T-cell (primary cell): ENCODE measurements at regions not wholly inside any gene's neighbourhood (a gene's known extent, or its start where the extent isn't known, plus 50 kb on each side); places are given as distances from the start of the nearest gene placed in this dataset.

Source experiments
- ATAC-seq, 4 experiments: fragments of 200-7000 bp in 3 of 4; fragments of 150-1000 bp in 1 of 4; cut with Tn5 transposase; replicated peaks in 1 of 4; 1 replicate in 3 of 4; 2 replicates in 1 of 4; pipeline ENCODE4 v1.10.0; 2021; ENCODE audit warnings: moderate library complexity in 3 of 4, mild to moderate bottlenecking in 2 of 4, moderate number of reproducible peaks in 1 of 4
- CTCF ChIA-PET, 2 donors: fragments of 300-600 bp; sonication (Branson Sonifier 250); formaldehyde crosslinking; loops; one replicate each; lab custom pipeline; 2022; ENCODE audit warnings: antibody characterized with exemption in 2 of 2; lab: Charles Lee
- POLR2A ChIA-PET, 2 donors: fragments of 300-600 bp; sonication (Branson Sonifier 250); formaldehyde crosslinking; loops; one replicate each; lab custom pipeline; 2022; ENCODE audit warnings: antibody characterized with exemption in 2 of 2; lab: Charles Lee
- DNase-seq, 35 experiments: peaks; one replicate each; pipeline versions ENCODE4 v3.0.0 to v3.0.0-alpha.2; 2013 to 2023
- H3K27ac ChIP-seq: one replicate; pipeline ENCODE4 v1.5.1; 2013; ENCODE audit warnings: low read length
- H3K27me3 ChIP-seq, 2 experiments: replicated peaks in 1 of 2; 1 replicate in 1 of 2; 2 replicates in 1 of 2; pipeline versions ENCODE4 v1.6.1 to v1.7.0; 2013; ENCODE audit warnings: low read length in 1 of 2, mixed read lengths in 1 of 2; ENCODE audit not compliant: control insufficient read depth in 2 of 2, insufficient read depth in 2 of 2; ENCODE audit errors: extremely low read depth in 1 of 2
- H3K36me3 ChIP-seq, 2 donors: 1 replicate in 1 of 2; 2 replicates in 1 of 2; pipeline versions ENCODE4 v1.6.1 to v1.7.0; 2013; ENCODE audit warnings: low read length in 1 of 2; ENCODE audit not compliant: control insufficient read depth in 2 of 2, insufficient read depth in 1 of 2; ENCODE audit errors: extremely low read depth in 1 of 2
- H3K4me1 ChIP-seq, 2 experiments: 1 replicate in 1 of 2; 2 replicates in 1 of 2; pipeline versions ENCODE4 v1.6.1 to v1.7.0; 2013; ENCODE audit warnings: low read length in 2 of 2, mixed read lengths in 1 of 2; ENCODE audit not compliant: insufficient read depth in 2 of 2, control insufficient read depth in 1 of 2; ENCODE audit errors: extremely low read depth in 1 of 2
- H3K4me3 ChIP-seq, 2 donors: 1 replicate in 1 of 2; 2 replicates in 1 of 2; pipeline versions ENCODE4 v1.5.1 to v1.7.0; 2013; ENCODE audit warnings: mild to moderate bottlenecking in 2 of 2, low read length in 1 of 2, moderate library complexity in 1 of 2; ENCODE audit not compliant: control insufficient read depth in 1 of 2; ENCODE audit errors: extremely low read depth in 1 of 2
- H3K9me3 ChIP-seq: 2 replicates; pipeline ENCODE4 v1.7.0; 2013
- H3K27ac Mint-ChIP-seq, 2 donors: one replicate each; pipeline ENCODE4 v1.8.0; 2020 to 2021; ENCODE audit warnings: mild to moderate bottlenecking in 2 of 2, mixed read lengths in 2 of 2
- H3K27me3 Mint-ChIP-seq, 2 donors: one replicate each; pipeline ENCODE4 v1.8.0; 2021 to 2022; ENCODE audit warnings: mixed read lengths in 2 of 2
- H3K36me3 Mint-ChIP-seq: one replicate; pipeline ENCODE4 v1.8.0; 2021; ENCODE audit warnings: mixed read lengths
- H3K4me1 Mint-ChIP-seq, 3 donors: one replicate each; pipeline ENCODE4 v1.8.0; 2020 to 2022; ENCODE audit warnings: mixed read lengths in 3 of 3, mild to moderate bottlenecking in 1 of 3
- H3K4me3 Mint-ChIP-seq, 3 donors: one replicate each; pipeline ENCODE4 v1.8.0; 2020 to 2022; ENCODE audit warnings: mild to moderate bottlenecking in 3 of 3, mixed read lengths in 3 of 3, moderate library complexity in 3 of 3
- H3K9me3 Mint-ChIP-seq, 3 donors: one replicate each; pipeline ENCODE4 v1.8.0; 2020 to 2022; ENCODE audit warnings: mixed read lengths in 3 of 3
- WGBS: methylation state at CpG from one replicate; pipeline ENCODE4 v1.1.5; 2013; ENCODE audit warnings: missing lambda C conversion rate; ENCODE audit not compliant: insufficient coverage; 5-methylcytosine and 5-hydroxymethylcytosine counted together

DNA sequence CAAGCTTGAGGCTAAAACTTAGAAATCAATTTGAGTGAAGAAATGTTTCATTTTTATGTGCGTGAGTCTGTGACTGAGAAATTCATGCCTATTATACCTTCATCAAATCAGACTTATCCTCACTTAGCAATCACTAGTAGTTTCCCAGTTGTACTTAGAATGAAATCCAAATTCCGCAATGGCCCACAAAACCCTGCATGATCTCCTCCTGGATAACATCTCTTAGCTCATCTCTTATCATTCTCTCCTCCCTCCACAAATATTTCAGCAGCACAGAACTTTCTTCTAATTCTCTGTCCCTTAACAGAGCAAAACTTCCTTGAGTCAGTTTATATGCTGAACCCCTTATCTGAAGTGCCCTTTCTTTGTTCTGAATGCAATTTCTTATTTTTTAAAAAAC, 198.8 kb upstream of the TGFBR2 start:
- Mint-ChIP-seq H3K9me3 (peaks cover 8 to 11% (median 11%) of the 10 kb centered on the region in 3 donors), H3K27me3 (no peaks in the 10 kb centered on the region), H3K27ac (no peak overlapping the region), H3K4me1 (no peaks in the 10 kb centered on the region), H3K4me3 (no peak overlapping the region), H3K36me3 (peaks cover 6% of the 10 kb centered on the region)
- DNase-seq (no peak), ATAC-seq (no peak)
- H3K4me3 ChIP-seq, result no peak overlapping the region
- H3K27ac ChIP-seq, result no peak overlapping the region
- no peaks in the 10 kb centered on the region for H3K9me3 ChIP-seq
- ChIA-PET CTCF (no interaction called here), POLR2A (no interaction called here)
- no peaks in the 10 kb centered on the region for H3K4me1 ChIP-seq
- WGBS, result 100% methylated on average over 1 of the region's 2 CpGs
- H3K36me3 ChIP-seq, result no peaks in the 10 kb centered on the region
- H3K27me3 ChIP-seq, result no peaks in the 10 kb centered on the region

DNA sequence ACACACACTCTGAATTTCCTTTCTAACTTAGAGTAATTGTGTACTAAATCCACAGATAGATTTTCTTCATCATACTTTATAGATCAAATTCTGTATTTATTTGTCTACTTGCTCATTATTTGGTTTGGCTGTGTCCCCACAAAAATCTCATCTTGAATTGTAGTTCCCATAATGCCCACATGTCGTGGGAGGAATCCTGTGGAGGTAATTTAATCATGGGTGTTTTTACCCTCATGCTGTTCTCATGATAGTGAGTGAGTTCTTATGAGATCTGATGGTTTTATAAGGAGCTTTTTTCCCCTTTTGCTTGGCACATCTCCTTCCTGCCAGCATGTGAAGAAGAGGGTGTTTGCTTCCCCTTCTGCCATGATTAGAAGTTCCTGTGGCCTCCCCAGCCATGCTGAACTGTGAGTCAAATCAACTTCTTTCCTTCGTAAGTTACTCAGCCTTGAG, 198.3 kb upstream of the TGFBR2 start:
- H3K4me1 ChIP-seq, result no peaks in the 10 kb centered on the region
- Mint-ChIP-seq H3K27ac (no peak overlapping the region), H3K4me1 (no peaks in the 10 kb centered on the region), H3K36me3 (peaks cover 6% of the 10 kb centered on the region), H3K4me3 (no peak overlapping the region), H3K9me3 (peaks cover 8 to 11% (median 11%) of the 10 kb centered on the region in 3 donors), H3K27me3 (no peaks in the 10 kb centered on the region)
- H3K36me3 ChIP-seq, result no peaks in the 10 kb centered on the region
- no CpG with 5 or more reads among the region's 2 CpGs for WGBS
- DNase-seq, result no peak
- H3K9me3 ChIP-seq, result no peaks in the 10 kb centered on the region
- CTCF ChIA-PET, result no interaction called here
- H3K4me3 ChIP-seq, result no peak overlapping the region
- ATAC-seq, result no peak
- H3K27ac ChIP-seq, result no peak overlapping the region
- POLR2A ChIA-PET, result no interaction called here
- no peaks in the 10 kb centered on the region for H3K27me3 ChIP-seq

DNA sequence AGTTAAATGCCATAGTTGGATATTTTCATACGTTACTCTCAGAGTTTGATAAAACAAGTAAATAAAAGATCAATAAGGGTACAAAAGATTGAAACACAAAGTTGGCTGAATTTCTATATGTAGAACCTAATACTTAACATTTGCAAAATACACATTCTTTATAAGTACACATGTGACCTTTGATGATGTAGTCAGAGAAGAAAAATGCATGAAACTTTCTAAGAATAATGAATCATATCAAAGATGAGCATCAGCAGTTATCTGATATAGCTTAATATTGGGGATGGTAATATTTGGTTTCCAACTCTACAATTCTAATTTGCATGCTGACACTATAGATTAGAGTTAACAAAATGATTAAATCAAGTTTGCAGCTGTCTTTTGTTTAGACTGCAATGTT, 188.0 kb upstream of the TGFBR2 start:
- H3K9me3 Mint-ChIP-seq, result peaks cover 0 to 10% (median 0%) of the 10 kb centered on the region in 3 donors
- Histone ChIP-seq H3K36me3 (no peaks in the 10 kb centered on the region), H3K4me1 (no peaks in the 10 kb centered on the region), H3K27ac (no peak overlapping the region), H3K4me3 (no peak overlapping the region), H3K9me3 (no peaks in the 10 kb centered on the region), H3K27me3 (no peaks in the 10 kb centered on the region)
- no CpG with 5 or more reads among the region's 1 CpG for WGBS
- CTCF ChIA-PET, result no interaction called here
- no peaks in the 10 kb centered on the region for H3K36me3 Mint-ChIP-seq
- ATAC-seq, result no peak
- H3K4me3 Mint-ChIP-seq, result no peak overlapping the region
- H3K4me1 Mint-ChIP-seq, result peaks cover 0 to 14% (median 4%) of the 10 kb centered on the region in 3 donors
- no peaks in the 10 kb centered on the region for H3K27me3 Mint-ChIP-seq
- no peak overlapping the region for H3K27ac Mint-ChIP-seq
- POLR2A ChIA-PET, result no interaction called here
- DNase-seq, result no peak

DNA sequence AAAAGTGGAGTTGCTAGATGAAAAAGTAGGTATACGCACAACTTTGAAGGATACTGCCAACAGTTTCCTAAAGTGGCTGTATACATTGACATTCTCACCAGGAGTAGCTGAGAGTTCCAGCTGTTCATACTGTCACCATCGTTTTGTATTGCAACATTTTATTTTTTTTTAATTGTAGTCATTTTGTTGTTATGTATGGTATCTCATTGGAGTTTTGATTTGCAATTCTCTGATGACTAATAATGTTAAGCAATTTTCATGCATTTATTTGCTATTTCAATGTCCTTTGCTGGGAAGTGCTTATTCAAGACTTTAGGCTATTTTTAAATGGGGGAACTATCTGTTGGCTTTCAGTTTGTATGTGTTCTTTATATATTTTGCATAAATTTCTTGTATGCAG, 185.1 kb upstream of the TGFBR2 start:
- H3K27me3 Mint-ChIP-seq, result no peaks in the 10 kb centered on the region
- DNase-seq (no peak), ATAC-seq (no peak)
- Histone ChIP-seq H3K4me1 (no peaks in the 10 kb centered on the region), H3K27me3 (peaks cover 0 to 1% of the 10 kb centered on the region in 2 experiments), H3K36me3 (no peaks in the 10 kb centered on the region), H3K4me3 (no peak overlapping the region), H3K9me3 (no peaks in the 10 kb centered on the region), H3K27ac (no peak overlapping the region)
- no peaks in the 10 kb centered on the region for H3K36me3 Mint-ChIP-seq
- H3K4me1 Mint-ChIP-seq, result peaks cover 0 to 14% (median 3%) of the 10 kb centered on the region in 3 donors
- ChIA-PET POLR2A (no interaction called here), CTCF (no interaction called here)
- no peak overlapping the region for H3K4me3 Mint-ChIP-seq
- peaks cover 0 to 10% (median 0%) of the 10 kb centered on the region in 3 donors for H3K9me3 Mint-ChIP-seq
- H3K27ac Mint-ChIP-seq, result no peak overlapping the region
- WGBS, result no CpG with 5 or more reads among the region's 2 CpGs

DNA sequence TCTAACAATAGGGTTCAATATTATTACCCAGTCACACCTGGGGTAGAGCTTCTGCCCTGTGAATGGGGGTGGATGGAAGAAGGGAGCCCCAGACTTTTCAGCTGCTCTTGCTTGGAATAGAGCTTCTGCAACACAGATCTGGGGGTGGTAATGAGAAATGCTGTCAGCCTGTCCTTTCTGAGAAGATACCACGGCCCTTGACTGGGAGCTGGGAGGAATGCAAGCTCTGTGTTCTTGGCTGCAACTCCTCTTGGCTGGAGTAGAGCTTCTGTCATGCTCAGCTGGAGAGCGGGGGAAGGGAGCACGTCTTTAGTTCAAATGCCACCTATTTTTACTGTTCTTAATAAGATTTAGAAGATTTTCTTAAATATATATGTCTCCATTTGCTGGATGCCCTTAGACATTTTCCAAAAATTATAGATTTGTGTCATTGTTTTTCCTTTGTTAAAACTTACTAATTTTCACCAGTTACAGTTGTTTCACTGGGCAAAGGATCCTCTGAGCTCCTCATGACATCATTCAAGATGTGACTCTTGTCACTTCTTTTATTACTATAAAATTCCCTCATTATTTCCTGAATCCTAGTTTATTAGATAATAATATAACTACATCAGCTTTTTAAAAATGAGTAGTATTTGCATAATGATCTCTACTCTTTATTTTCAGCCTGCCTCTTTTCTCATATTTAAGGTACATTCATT, 180.0 kb upstream of the TGFBR2 start:
- Histone ChIP-seq H3K27me3 (peaks cover 0 to 3% of the 10 kb centered on the region in 2 experiments), H3K27ac (no peak overlapping the region), H3K4me3 (no peak overlapping the region), H3K9me3 (no peaks in the 10 kb centered on the region), H3K36me3 (no peaks in the 10 kb centered on the region), H3K4me1 (no peaks in the 10 kb centered on the region)
- Mint-ChIP-seq H3K27me3 (no peaks in the 10 kb centered on the region), H3K36me3 (peaks cover 4% of the 10 kb centered on the region), H3K27ac (no peak overlapping the region), H3K9me3 (peaks cover 0 to 6% (median 0%) of the 10 kb centered on the region in 3 donors), H3K4me3 (no peak overlapping the region), H3K4me1 (peaks cover 0 to 7% (median 2%) of the 10 kb centered on the region in 3 donors)
- DNase-seq, result no peak
- ChIA-PET CTCF (interaction anchor here in 1 of 2 donors (0.6 kb wide), 1 partner anchor 30 kb away, joined by 6 read pairs; no protein-coding TSS in a partner anchor), POLR2A (no interaction called here)
- ATAC-seq, result no peak
- WGBS, result 86% methylated on average over 1 of the region's 3 CpGs

DNA sequence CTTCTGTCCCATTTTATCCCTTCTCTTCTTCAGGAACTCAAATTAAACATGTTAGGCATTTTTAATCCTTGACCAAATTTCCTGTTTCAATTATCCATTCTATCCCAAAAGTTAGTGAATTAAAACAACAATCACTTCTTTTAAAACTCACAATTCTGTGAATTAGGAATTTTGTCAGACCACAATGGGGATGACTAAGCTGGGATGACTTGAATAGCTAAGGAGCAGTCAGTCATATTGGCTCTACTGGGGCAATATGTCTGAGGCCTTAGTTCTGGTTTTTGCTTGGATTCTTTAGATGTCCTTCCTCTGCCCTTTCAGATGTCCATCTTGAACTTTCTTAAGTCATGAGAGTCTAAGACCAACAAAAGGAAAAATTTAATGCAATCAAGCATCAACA, 178.2 kb upstream of the TGFBR2 start:
- Histone ChIP-seq H3K27ac (no peak overlapping the region), H3K36me3 (no peaks in the 10 kb centered on the region), H3K27me3 (peaks cover 0 to 3% of the 10 kb centered on the region in 2 experiments), H3K4me1 (no peaks in the 10 kb centered on the region), H3K4me3 (no peak overlapping the region), H3K9me3 (no peaks in the 10 kb centered on the region)
- no peak overlapping the region for H3K27ac Mint-ChIP-seq
- ChIA-PET CTCF (no interaction called here), POLR2A (interaction anchor here in 1 of 2 donors (0.6 to 0.7 kb wide), 2 partner anchors 195 to 1340 kb away, joined by 3 to 4 read pairs; no protein-coding TSS in a partner anchor)
- DNase-seq, result no peak
- H3K4me3 Mint-ChIP-seq, result no peak overlapping the region
- peaks cover 0 to 7% (median 2%) of the 10 kb centered on the region in 3 donors for H3K4me1 Mint-ChIP-seq
- ATAC-seq, result no peak
- peaks cover 4% of the 10 kb centered on the region for H3K36me3 Mint-ChIP-seq
- no peaks in the 10 kb centered on the region for H3K27me3 Mint-ChIP-seq
- H3K9me3 Mint-ChIP-seq, result peaks cover 0 to 6% (median 0%) of the 10 kb centered on the region in 3 donors
